ENCODE measurements at regions not wholly inside any gene's neighbourhood (a gene's known extent, or its start where the extent isn't known, plus 50 kb on each side); places are given as distances from the start of the nearest gene placed in this dataset.

GRCh38 chr2:105497094-105497493 lies 98.2 kb upstream of the FHL2 start:
- no peak overlapping the region for H3K4me3 ChIP-seq (ENCODE audit: low read length)
- H3K4me1 ChIP-seq (ENCODE audit: control insufficient read depth, insufficient read depth, low read length), result no peaks in the 10 kb centered on the region
- H3K27ac ChIP-seq (ENCODE audit: low read length), result no peak overlapping the region
- H3K36me3 ChIP-seq (ENCODE audit: control insufficient read depth, insufficient read depth, low read length), result no peaks in the 10 kb centered on the region
- DNase-seq (ENCODE audit: low read depth, low spot score), result no peak
- H3K9me3 ChIP-seq (ENCODE audit: control insufficient read depth, insufficient read depth, low read length), result no peaks in the 10 kb centered on the region
- H3K27me3 ChIP-seq (ENCODE audit: control insufficient read depth, insufficient read depth, low read length), result no peaks in the 10 kb centered on the region
- no CpG with 5 or more reads among the region's 4 CpGs for WGBS (ENCODE audit: insufficient coverage, insufficient read length)

DNA sequence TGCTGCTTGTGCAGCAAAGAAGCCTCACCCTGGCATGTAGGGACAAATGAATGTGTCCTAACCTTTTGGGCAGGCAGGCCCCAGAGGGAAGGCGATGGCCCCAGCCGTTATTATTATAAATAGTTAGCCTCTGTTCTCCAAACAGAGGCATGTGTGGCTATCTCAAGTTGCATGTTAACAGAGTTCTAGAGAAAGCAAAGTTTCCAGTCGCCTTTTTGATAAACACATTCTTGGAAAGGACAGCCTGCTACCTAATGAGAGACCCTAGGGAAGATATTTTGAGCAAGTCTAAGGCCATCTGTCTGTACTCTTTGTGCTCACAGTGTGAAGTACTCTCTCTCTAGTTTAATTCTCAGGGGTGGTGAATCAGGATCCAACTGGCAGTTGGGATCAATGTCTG lies 97.4 kb upstream of the FHL2 start:
- Histone ChIP-seq H3K36me3 (ENCODE audit: control insufficient read depth, insufficient read depth, low read length) (no peaks in the 10 kb centered on the region), H3K4me3 (ENCODE audit: low read length) (no peak overlapping the region), H3K4me1 (ENCODE audit: control insufficient read depth, insufficient read depth, low read length) (no peaks in the 10 kb centered on the region), H3K27ac (ENCODE audit: low read length) (no peak overlapping the region), H3K9me3 (ENCODE audit: control insufficient read depth, insufficient read depth, low read length) (no peaks in the 10 kb centered on the region), H3K27me3 (ENCODE audit: control insufficient read depth, insufficient read depth, low read length) (no peaks in the 10 kb centered on the region)
- no peak for DNase-seq (ENCODE audit: low read depth, low spot score)
- WGBS (ENCODE audit: insufficient coverage, insufficient read length), result no CpG with 5 or more reads among the region's 3 CpGs

DNA sequence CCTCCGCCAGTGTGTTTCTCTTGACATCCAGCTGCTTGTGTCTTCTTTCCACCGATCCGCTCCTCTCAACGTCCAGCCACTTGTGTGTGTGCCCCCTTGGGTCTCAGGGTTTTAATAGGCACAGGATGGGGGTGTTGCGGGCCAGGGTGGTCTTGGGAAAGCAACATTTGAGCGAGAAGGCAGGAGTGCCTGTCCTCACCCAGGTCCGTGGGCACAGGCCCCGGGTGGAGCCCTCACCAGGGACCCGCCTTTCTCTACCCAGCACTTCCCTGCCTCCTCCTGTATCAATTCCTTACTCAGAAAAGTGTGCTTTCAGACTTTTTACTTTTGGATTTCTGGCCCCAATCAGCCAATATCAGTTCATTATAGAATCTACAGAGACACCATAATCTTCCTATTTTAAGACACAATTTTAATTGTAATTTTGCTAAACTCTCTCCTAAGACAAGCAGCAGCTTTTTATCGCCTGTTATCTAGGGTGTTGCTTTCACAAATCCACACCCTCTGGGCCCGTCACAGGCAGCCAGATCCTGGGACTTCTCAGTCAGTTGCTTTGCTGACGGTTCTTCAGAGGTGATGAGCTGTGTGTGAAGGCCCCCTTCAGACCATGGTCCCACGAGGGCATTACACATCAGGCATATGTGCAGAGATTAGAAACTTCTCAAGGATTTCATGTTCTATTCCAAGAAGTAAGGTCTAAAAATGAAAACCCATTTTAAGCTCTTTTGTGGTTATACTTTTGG lies 96.0 kb upstream of the FHL2 start:
- Histone ChIP-seq H3K4me1 (ENCODE audit: control insufficient read depth, insufficient read depth, low read length) (no peaks in the 10 kb centered on the region), H3K27ac (ENCODE audit: low read length) (no peak overlapping the region), H3K4me3 (ENCODE audit: low read length) (no peak overlapping the region), H3K9me3 (ENCODE audit: control insufficient read depth, insufficient read depth, low read length) (no peaks in the 10 kb centered on the region), H3K27me3 (ENCODE audit: control insufficient read depth, insufficient read depth, low read length) (no peaks in the 10 kb centered on the region), H3K36me3 (ENCODE audit: control insufficient read depth, insufficient read depth, low read length) (no peaks in the 10 kb centered on the region)
- WGBS (ENCODE audit: insufficient coverage, insufficient read length), result no CpG with 5 or more reads among the region's 13 CpGs
- DNase-seq (ENCODE audit: low read depth, low spot score), result no peak

GRCh38 chr2:105490956-105491355 lies 92.1 kb upstream of the FHL2 start:
- DNase-seq (ENCODE audit: low read depth, low spot score), result no peak
- WGBS (ENCODE audit: insufficient coverage, insufficient read length), result no CpG with 5 or more reads among the region's 1 CpG

GRCh38 chr2:105490204-105490603 lies 91.4 kb upstream of the FHL2 start:
- no peaks in the 10 kb centered on the region for H3K4me1 ChIP-seq (ENCODE audit: control insufficient read depth, insufficient read depth, low read length)
- no peak for DNase-seq (ENCODE audit: low read depth, low spot score)
- WGBS (ENCODE audit: insufficient coverage, insufficient read length), result no CpG with 5 or more reads among the region's 4 CpGs

More at GRCh38 chr2:105490956-105491355, 92.1 kb upstream of the FHL2 start:
- H3K9me3 ChIP-seq (ENCODE audit: control insufficient read depth, insufficient read depth, low read length), result no peaks in the 10 kb centered on the region
- no peaks in the 10 kb centered on the region for H3K36me3 ChIP-seq (ENCODE audit: control insufficient read depth, insufficient read depth, low read length)
- no peaks in the 10 kb centered on the region for H3K4me1 ChIP-seq (ENCODE audit: control insufficient read depth, insufficient read depth, low read length)
- no peak overlapping the region for H3K27ac ChIP-seq (ENCODE audit: low read length)
- no peaks in the 10 kb centered on the region for H3K27me3 ChIP-seq (ENCODE audit: control insufficient read depth, insufficient read depth, low read length)
- H3K4me3 ChIP-seq (ENCODE audit: low read length), result no peak overlapping the region

DNA sequence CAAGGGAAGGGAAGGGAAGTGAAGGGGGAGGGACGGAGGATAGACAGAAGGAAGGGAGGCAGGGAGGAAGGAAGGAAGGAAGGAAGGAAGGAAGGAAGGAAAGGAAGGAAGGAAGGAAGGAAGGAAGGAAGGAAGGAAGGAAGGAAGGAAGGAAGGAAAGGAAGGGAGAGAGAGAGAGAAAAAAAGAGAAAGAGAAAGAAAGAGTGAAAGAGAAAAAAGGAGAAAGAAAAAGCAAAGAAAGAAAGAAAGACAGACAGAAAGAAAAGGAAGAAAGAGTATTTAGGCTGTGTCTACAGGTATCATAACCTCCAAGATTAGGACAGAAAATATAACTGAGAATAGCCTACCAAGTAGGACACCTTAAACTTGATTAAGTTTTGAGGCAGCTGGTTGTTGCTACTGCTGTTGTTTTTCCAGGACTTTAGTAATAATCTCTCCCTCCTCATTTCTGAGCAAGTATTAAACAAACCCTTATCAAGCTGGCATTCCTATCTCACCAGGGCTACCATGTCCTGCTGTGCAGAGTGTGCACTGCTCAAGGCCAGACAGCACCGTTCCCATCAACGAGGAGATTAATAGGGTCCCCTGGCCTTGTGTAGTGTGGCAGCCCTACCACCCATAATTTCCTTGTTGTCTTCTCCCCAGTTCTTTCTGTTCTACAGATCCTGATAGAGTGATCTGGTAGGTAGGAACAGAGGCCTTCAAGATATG lies 90.5 kb upstream of the FHL2 start:
- DNase-seq (ENCODE audit: low read depth, low spot score), result no peak
- no peaks in the 10 kb centered on the region for H3K9me3 ChIP-seq (ENCODE audit: control insufficient read depth, insufficient read depth, low read length)
- no peak overlapping the region for H3K4me3 ChIP-seq (ENCODE audit: low read length)
- H3K27ac ChIP-seq (ENCODE audit: low read length), result no peak overlapping the region
- H3K36me3 ChIP-seq (ENCODE audit: control insufficient read depth, insufficient read depth, low read length), result no peaks in the 10 kb centered on the region
- WGBS (ENCODE audit: insufficient coverage, insufficient read length), result 100% methylated on average over 1 of the region's 3 CpGs
- no peaks in the 10 kb centered on the region for H3K27me3 ChIP-seq (ENCODE audit: control insufficient read depth, insufficient read depth, low read length)
- no peaks in the 10 kb centered on the region for H3K4me1 ChIP-seq (ENCODE audit: control insufficient read depth, insufficient read depth, low read length)

More at GRCh38 chr2:105490204-105490603, 91.4 kb upstream of the FHL2 start:
- H3K4me3 ChIP-seq (ENCODE audit: low read length), result no peak overlapping the region
- H3K27me3 ChIP-seq (ENCODE audit: control insufficient read depth, insufficient read depth, low read length), result no peaks in the 10 kb centered on the region
- H3K27ac ChIP-seq (ENCODE audit: low read length), result no peak overlapping the region
- no peaks in the 10 kb centered on the region for H3K36me3 ChIP-seq (ENCODE audit: control insufficient read depth, insufficient read depth, low read length)
- no peaks in the 10 kb centered on the region for H3K9me3 ChIP-seq (ENCODE audit: control insufficient read depth, insufficient read depth, low read length)

DNA sequence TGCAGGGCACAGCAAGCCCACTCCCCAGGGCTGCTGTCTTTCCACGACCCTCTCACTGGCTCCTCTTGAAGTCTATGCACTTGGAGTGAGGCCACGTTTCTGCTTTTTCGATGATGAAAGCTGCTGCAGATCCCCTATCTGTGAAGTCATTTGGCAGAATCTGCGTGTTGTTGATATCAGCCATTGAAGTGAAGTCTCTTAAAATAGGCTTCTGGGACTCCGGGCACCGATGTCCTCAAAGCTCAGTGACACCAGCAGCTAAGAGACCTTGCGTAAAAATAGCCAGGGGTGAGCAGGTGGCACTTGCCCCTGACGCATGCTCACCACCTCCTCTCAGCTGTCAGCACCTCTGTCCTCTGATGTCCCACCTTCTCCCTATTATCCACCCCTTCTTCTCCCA lies 89.4 kb upstream of the FHL2 start:
- no CpG with 5 or more reads among the region's 8 CpGs for WGBS (ENCODE audit: insufficient coverage, insufficient read length)
- Histone ChIP-seq H3K27me3 (ENCODE audit: control insufficient read depth, insufficient read depth, low read length) (no peaks in the 10 kb centered on the region), H3K9me3 (ENCODE audit: control insufficient read depth, insufficient read depth, low read length) (no peaks in the 10 kb centered on the region), H3K36me3 (ENCODE audit: control insufficient read depth, insufficient read depth, low read length) (no peaks in the 10 kb centered on the region), H3K4me1 (ENCODE audit: control insufficient read depth, insufficient read depth, low read length) (no peaks in the 10 kb centered on the region), H3K4me3 (ENCODE audit: low read length) (no peak overlapping the region), H3K27ac (ENCODE audit: low read length) (no peak overlapping the region)
- DNase-seq (ENCODE audit: low read depth, low spot score), result no peak

GRCh38 chr2:105487142-105488069 lies 88.6 kb upstream of the FHL2 start:
- H3K9me3 ChIP-seq (ENCODE audit: control insufficient read depth, insufficient read depth, low read length), result no peaks in the 10 kb centered on the region
- no peaks in the 10 kb centered on the region for H3K27me3 ChIP-seq (ENCODE audit: control insufficient read depth, insufficient read depth, low read length)
- no CpG with 5 or more reads among the region's 21 CpGs for WGBS (ENCODE audit: insufficient coverage, insufficient read length)
- no peaks in the 10 kb centered on the region for H3K36me3 ChIP-seq (ENCODE audit: control insufficient read depth, insufficient read depth, low read length)
- no peak overlapping the region for H3K27ac ChIP-seq (ENCODE audit: low read length)
- no peak for DNase-seq (ENCODE audit: low read depth, low spot score)
- no peaks in the 10 kb centered on the region for H3K4me1 ChIP-seq (ENCODE audit: control insufficient read depth, insufficient read depth, low read length)
- no peak overlapping the region for H3K4me3 ChIP-seq (ENCODE audit: low read length)

GRCh38 chr2:105486762-105487141 lies 87.9 kb upstream of the FHL2 start:
- no peaks in the 10 kb centered on the region for H3K9me3 ChIP-seq (ENCODE audit: control insufficient read depth, insufficient read depth, low read length)
- no CpG with 5 or more reads among the region's 3 CpGs for WGBS (ENCODE audit: insufficient coverage, insufficient read length)
- no peaks in the 10 kb centered on the region for H3K27me3 ChIP-seq (ENCODE audit: control insufficient read depth, insufficient read depth, low read length)
- H3K4me1 ChIP-seq (ENCODE audit: control insufficient read depth, insufficient read depth, low read length), result no peaks in the 10 kb centered on the region
- no peak for DNase-seq (ENCODE audit: low read depth, low spot score)
- H3K36me3 ChIP-seq (ENCODE audit: control insufficient read depth, insufficient read depth, low read length), result no peaks in the 10 kb centered on the region
- no peak overlapping the region for H3K4me3 ChIP-seq (ENCODE audit: low read length)
- H3K27ac ChIP-seq (ENCODE audit: low read length), result no peak overlapping the region

GRCh38 chr2:105478670-105479069 lies 79.8 kb upstream of the FHL2 start:
- no peak overlapping the region for H3K4me3 ChIP-seq (ENCODE audit: low read length)
- H3K4me1 ChIP-seq (ENCODE audit: control insufficient read depth, insufficient read depth, low read length), result no peaks in the 10 kb centered on the region
- WGBS (ENCODE audit: insufficient coverage, insufficient read length), result no CpG with 5 or more reads among the region's 2 CpGs
- no peak for DNase-seq (ENCODE audit: low read depth, low spot score)
- no peaks in the 10 kb centered on the region for H3K36me3 ChIP-seq (ENCODE audit: control insufficient read depth, insufficient read depth, low read length)
- H3K27ac ChIP-seq (ENCODE audit: low read length), result no peak overlapping the region
- no peaks in the 10 kb centered on the region for H3K27me3 ChIP-seq (ENCODE audit: control insufficient read depth, insufficient read depth, low read length)
- H3K9me3 ChIP-seq (ENCODE audit: control insufficient read depth, insufficient read depth, low read length), result no peaks in the 10 kb centered on the region

Data from iPS DF 6.9 (cell line).